D721Med (cell line): ENCODE measurements at regions not wholly inside any gene's neighbourhood (a gene's known extent, or its start where the extent isn't known, plus 50 kb on each side); places are given as distances from the start of the nearest gene placed in this dataset.

ENCODE experiments used
- DNase-seq: peaks from one replicate; pipeline ENCODE4 v3.0.0; 2011; ENCODE audit warnings: low spot score; ENCODE audit not compliant: insufficient read length
- FAIRE-seq: peaks from 2 replicates; lab custom pipeline; 2011; peaks lifted over from hg19 to GRCh38; lab: Jason Lieb, UNC
- CTCF ChIP-seq: IDR thresholded peaks from 2 replicates; pipeline ENCODE4 v1.5.1; 2012; ENCODE audit warnings: mild to moderate bottlenecking, control low read depth; ENCODE audit not compliant: insufficient read depth; ENCODE audit errors: missing control alignments

DNA sequence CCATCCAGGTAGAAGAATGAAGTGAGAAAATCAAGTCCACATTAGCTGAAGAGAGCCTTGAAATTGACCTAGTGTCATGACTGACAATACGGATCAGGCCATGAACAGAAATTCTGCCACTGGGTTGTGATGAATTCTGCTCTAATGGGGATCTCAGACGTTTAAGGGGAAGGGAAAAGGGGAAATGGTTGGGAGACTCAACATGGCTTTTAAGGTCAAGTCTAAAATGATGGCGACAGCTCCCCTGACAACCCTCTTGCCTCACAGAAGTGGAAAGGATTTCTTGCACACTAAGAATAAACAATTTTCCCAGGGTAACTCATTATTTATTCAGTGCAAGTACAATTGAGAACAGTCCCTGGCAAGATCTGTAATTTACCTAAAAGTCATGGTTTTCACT lies 302.5 kb upstream of the ACVR2A start:
- no peak for TF ChIP-seq CTCF
- DNase-seq (no peak), FAIRE-seq (no peak)

DNA sequence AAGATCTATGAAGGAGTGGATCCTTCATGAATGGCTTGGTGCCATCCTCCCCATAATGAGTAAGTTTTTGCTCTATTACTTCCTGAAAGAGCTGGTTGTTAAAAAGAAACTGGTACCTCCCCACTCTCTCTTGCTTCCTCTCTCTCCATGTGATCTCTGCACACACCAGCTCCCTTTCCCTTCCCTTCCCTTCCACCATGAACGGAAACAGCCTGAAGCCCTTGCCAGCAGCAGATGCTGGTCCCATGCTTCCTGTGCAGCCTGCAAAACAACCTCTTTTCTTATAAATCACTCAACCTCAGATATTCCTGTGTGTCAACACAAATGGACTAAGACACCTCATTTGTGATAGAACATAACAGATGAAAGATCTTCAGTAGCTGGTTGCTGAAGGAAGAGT lies 303.5 kb upstream of the ACVR2A start:
- TF ChIP-seq CTCF: no peak
- FAIRE-seq: no peak
- no peak for DNase-seq

GRCh38 chr2:147538821-147539220 lies 306.0 kb upstream of the ACVR2A start:
- DNase-seq (no peak), FAIRE-seq (no peak)
- no peak for TF ChIP-seq CTCF

DNA sequence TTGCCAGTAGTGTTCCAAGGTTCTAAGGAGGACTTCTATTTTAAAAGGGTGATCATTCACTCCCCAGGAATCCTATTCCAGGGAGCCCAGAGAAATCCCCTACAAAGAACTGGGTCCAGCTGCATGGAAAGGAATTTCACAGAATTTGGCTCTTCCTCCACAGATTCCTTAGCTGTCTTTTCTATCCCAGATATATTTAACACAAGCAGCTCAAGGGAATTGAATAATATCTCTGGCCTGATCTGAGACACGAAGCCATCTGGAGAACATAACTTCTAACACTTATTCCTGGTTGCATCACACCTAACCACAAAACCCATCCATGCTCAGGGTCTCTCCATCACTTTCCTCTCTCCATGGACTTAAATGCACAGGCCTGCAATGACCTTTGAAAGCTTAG lies 306.7 kb upstream of the ACVR2A start:
- DNase-seq (no peak), FAIRE-seq (no peak)
- TF ChIP-seq CTCF: no peak

- FAIRE-seq (no peak), DNase-seq (no peak)
- no peak for TF ChIP-seq CTCF
Observed at GRCh38 chr2:147531269-147531668, 313.6 kb upstream of the ACVR2A start.

- no peak for TF ChIP-seq CTCF
- FAIRE-seq: no peak
- no peak for DNase-seq
Observed at GRCh38 chr2:147530033-147530432, 314.8 kb upstream of the ACVR2A start.

- no peak for TF ChIP-seq CTCF
- FAIRE-seq: no peak
- DNase-seq: no peak
Observed at GRCh38 chr2:147525819-147526489, 318.9 kb upstream of the ACVR2A start.
